Mucosa of rectum (tissue), 2 donors: ENCODE measurements at regions not wholly inside any gene's neighbourhood (a gene's known extent, or its start where the extent isn't known, plus 50 kb on each side); places are given as distances from the start of the nearest gene placed in this dataset.

Experiments used
- H3K27ac ChIP-seq, 2 donors: one replicate each; pipeline ENCODE4 v1.7.0; 2013; ENCODE audit warnings: inconsistent platforms in 2 of 2, low read depth in 2 of 2, low read length in 2 of 2
- H3K27me3 ChIP-seq, 2 donors: one replicate each; pipeline ENCODE4 v1.7.0; 2013; ENCODE audit warnings: low read length in 2 of 2; ENCODE audit not compliant: control insufficient read depth in 2 of 2, insufficient read depth in 2 of 2
- H3K36me3 ChIP-seq, 2 donors: one replicate each; pipeline ENCODE4 v1.7.0; 2013; ENCODE audit warnings: low read length in 2 of 2; ENCODE audit not compliant: control insufficient read depth in 2 of 2, insufficient read depth in 2 of 2
- H3K4me1 ChIP-seq, 2 donors: one replicate each; pipeline ENCODE4 v1.7.0; 2013; ENCODE audit warnings: low read length in 2 of 2, mild to moderate bottlenecking in 1 of 2; ENCODE audit not compliant: control insufficient read depth in 2 of 2, insufficient read depth in 2 of 2
- H3K4me3 ChIP-seq, 2 donors: one replicate each; pipeline ENCODE4 v1.7.0; 2013; ENCODE audit warnings: low read length in 2 of 2
- H3K9ac ChIP-seq, 2 donors: one replicate each; pipeline ENCODE4 v1.7.0; 2013; ENCODE audit warnings: low read length in 2 of 2, low read depth in 1 of 2, mild to moderate bottlenecking in 1 of 2
- H3K9me3 ChIP-seq, 2 donors: one replicate each; pipeline ENCODE4 v1.7.0; 2013; ENCODE audit warnings: low read length in 2 of 2; ENCODE audit not compliant: control insufficient read depth in 2 of 2
- donor health status: healthy.
- donor health status: Normal muscosa, but diverticular disease.

DNA sequence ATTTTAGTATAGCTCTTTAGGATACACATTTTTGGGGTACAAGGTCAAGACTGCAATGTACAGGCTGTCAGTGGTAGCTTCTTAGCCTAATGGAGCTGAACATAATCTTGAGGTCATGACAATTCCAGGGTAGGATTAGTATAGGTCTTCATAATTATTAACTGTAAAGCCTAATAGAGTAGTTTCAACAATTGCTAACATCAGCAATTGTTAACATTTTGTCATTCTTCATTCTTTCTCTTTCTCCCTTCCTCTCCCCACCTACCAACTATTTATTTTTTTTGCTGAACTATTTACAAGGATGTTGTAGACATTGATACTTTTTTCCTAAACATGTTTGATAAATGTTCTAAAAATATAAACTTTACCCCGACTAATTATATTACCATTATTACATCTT is 461.3 kb upstream of the DCC start:
- H3K9ac ChIP-seq = no peak overlapping the region

GRCh38 chr18:51879329-51879728 is 460.7 kb upstream of the DCC start:
- H3K4me3 ChIP-seq = no peak overlapping the region
- H3K4me1 ChIP-seq = no peaks in the 10 kb centered on the region
- H3K27me3 ChIP-seq = no peaks in the 10 kb centered on the region
- no peak overlapping the region for H3K9ac ChIP-seq
- H3K36me3 ChIP-seq = no peaks in the 10 kb centered on the region
- H3K9me3 ChIP-seq = no peaks in the 10 kb centered on the region
- H3K27ac ChIP-seq = no peak overlapping the region

More for the DNA sequence above, 461.3 kb upstream of the DCC start:
- no peak overlapping the region for H3K27ac ChIP-seq
- H3K9me3 ChIP-seq = no peaks in the 10 kb centered on the region
- no peak overlapping the region for H3K4me3 ChIP-seq
- no peaks in the 10 kb centered on the region for H3K27me3 ChIP-seq
- H3K4me1 ChIP-seq = no peaks in the 10 kb centered on the region
- no peaks in the 10 kb centered on the region for H3K36me3 ChIP-seq

- H3K27me3 ChIP-seq = no peaks in the 10 kb centered on the region
- H3K27ac ChIP-seq = no peak overlapping the region
- no peaks in the 10 kb centered on the region for H3K4me1 ChIP-seq
- H3K9me3 ChIP-seq = no peaks in the 10 kb centered on the region
- H3K36me3 ChIP-seq = no peaks in the 10 kb centered on the region
- H3K9ac ChIP-seq = no peak overlapping the region
- H3K4me3 ChIP-seq = no peak overlapping the region
Observed at GRCh38 chr18:51881394-51881793, 458.6 kb upstream of the DCC start.

DNA sequence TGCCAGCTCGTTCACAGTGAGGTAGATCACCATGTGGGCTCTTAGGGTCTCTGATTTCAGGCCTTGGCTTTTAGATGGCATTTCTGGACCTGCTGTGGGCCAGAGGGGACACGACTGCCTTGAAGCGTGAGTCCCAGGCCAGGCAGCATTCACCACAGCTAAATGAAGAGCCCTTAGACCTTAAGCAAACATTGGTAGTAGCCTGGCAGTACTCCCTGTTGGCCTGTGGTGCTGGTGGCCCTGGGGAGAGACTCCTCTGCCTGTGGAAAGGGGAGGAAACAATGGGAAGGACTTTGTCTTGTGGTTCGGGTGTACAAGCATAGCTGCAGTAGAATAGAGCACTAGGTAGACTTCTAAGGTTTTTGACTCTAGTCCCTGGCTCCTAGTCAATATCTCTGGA is 456.0 kb upstream of the DCC start:
- Histone ChIP-seq H3K4me1 (no peaks in the 10 kb centered on the region), H3K9ac (no peak overlapping the region), H3K27ac (no peak overlapping the region), H3K27me3 (no peaks in the 10 kb centered on the region), H3K36me3 (no peaks in the 10 kb centered on the region), H3K9me3 (no peaks in the 10 kb centered on the region), H3K4me3 (no peak overlapping the region)

GRCh38 chr18:51890762-51891161 is 449.2 kb upstream of the DCC start:
- H3K9ac ChIP-seq = no peak overlapping the region
- H3K4me3 ChIP-seq = no peak overlapping the region
- no peaks in the 10 kb centered on the region for H3K27me3 ChIP-seq
- no peaks in the 10 kb centered on the region for H3K36me3 ChIP-seq
- no peaks in the 10 kb centered on the region for H3K9me3 ChIP-seq
- H3K27ac ChIP-seq = no peak overlapping the region
- H3K4me1 ChIP-seq = no peaks in the 10 kb centered on the region

DNA sequence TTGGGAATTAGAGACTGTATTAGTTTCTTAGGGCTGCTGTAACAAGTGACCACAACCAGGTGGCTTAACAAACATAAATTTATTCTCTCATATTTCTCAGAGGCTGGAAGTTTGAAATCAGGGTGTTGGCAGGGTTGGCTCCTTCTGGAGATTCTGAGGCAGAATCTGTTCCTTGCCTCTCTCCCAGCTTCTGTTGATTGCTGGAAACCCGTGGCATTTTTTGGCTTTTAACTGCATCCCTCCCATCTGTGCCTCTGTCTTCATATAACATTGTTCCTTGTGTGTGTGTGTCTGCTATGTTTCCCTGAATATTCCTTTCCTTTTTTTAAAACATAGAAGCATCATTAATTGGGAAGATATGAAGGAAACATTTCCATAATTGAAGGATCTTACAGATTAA is 448.1 kb upstream of the DCC start:
- no peaks in the 10 kb centered on the region for H3K36me3 ChIP-seq
- H3K9me3 ChIP-seq = no peaks in the 10 kb centered on the region
- no peak overlapping the region for H3K9ac ChIP-seq
- H3K27me3 ChIP-seq = no peaks in the 10 kb centered on the region
- H3K27ac ChIP-seq = no peak overlapping the region
- H3K4me1 ChIP-seq = no peaks in the 10 kb centered on the region
- H3K4me3 ChIP-seq = no peak overlapping the region

- Histone ChIP-seq H3K9me3 (no peaks in the 10 kb centered on the region), H3K27me3 (no peaks in the 10 kb centered on the region), H3K36me3 (no peaks in the 10 kb centered on the region), H3K9ac (no peak overlapping the region), H3K4me1 (no peaks in the 10 kb centered on the region), H3K27ac (no peak overlapping the region), H3K4me3 (no peak overlapping the region)
Observed at GRCh38 chr18:51897884-51898283, 442.1 kb upstream of the DCC start.

DNA sequence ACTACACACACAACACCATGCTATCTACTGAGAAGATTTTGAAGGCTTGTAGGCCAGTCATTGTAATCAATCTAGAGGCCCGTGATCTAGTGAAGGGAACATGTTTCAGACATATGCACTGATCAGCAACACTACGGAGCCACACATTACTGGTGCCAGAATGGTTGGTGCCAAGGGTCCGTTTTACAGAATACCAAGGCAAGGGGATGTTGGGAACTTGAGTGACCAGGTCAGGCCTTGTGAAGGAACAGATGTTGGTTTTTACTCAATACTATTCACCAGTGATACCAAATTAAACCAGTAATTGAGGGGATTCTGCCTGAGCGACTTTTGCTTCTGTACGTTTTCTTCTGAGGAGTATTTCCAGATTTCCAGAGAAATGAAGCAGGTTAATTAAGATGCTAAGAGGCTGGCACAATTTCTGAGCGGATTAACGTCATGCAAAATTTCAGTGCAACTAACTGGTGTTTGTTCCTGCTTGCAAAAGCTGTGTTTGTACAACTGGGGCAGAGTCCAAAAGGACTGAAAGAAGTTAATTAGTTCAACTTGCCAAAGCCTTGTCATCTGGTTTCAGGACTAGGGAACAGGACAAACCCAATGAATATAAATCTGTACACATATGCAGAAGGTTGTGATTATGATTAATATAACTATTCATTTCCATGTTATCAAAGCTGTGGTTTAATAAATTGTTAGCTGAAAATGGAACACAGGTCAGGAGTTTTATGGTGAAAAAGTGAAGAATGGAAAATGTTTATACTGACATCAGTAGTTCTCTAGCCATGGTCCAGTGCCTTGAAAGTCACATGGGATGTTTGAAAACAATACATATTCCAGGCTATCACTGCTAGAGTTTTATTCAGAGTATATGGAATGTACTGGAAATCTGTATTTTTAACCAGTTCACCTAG is 432.1 kb upstream of the DCC start:
- H3K9ac ChIP-seq = no peak overlapping the region

DNA sequence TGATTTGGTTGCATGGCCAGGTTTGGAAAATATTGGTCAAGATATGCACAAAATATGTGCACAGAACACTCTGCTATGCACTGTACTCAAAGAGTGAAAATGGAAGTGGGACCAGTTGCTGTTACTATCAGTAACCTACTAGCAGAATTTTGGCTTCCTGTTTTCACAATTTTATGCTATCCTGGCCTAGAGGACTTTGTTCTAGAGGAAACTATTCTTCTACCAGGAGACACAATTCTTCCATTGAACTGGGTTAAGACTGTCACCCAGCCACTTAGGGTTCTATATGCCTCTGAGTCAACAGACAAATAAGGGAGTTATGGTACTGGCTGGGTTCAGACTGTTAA is 431.4 kb upstream of the DCC start:
- no peaks in the 10 kb centered on the region for H3K4me1 ChIP-seq

More for the DNA sequence above, 432.1 kb upstream of the DCC start:
- H3K27me3 ChIP-seq = no peaks in the 10 kb centered on the region
- no peaks in the 10 kb centered on the region for H3K9me3 ChIP-seq
- H3K27ac ChIP-seq = no peak overlapping the region
- H3K4me1 ChIP-seq = no peaks in the 10 kb centered on the region
- H3K36me3 ChIP-seq = no peaks in the 10 kb centered on the region
- H3K4me3 ChIP-seq = no peak overlapping the region

GRCh38 chr18:51911584-51911983 is 428.4 kb upstream of the DCC start:
- no peaks in the 10 kb centered on the region for H3K36me3 ChIP-seq
- no peak overlapping the region for H3K27ac ChIP-seq
- no peaks in the 10 kb centered on the region for H3K4me1 ChIP-seq
- H3K9me3 ChIP-seq = no peaks in the 10 kb centered on the region
- no peaks in the 10 kb centered on the region for H3K27me3 ChIP-seq
- H3K9ac ChIP-seq = no peak overlapping the region
- H3K4me3 ChIP-seq = no peak overlapping the region

More for the DNA sequence above, 431.4 kb upstream of the DCC start:
- Histone ChIP-seq H3K4me3 (no peak overlapping the region), H3K9ac (no peak overlapping the region), H3K36me3 (no peaks in the 10 kb centered on the region), H3K9me3 (no peaks in the 10 kb centered on the region), H3K27me3 (no peaks in the 10 kb centered on the region), H3K27ac (no peak overlapping the region)
